CD8-positive, alpha-beta memory T cell (primary cell): ENCODE measurements at regions not wholly inside any gene's neighbourhood (a gene's known extent, or its start where the extent isn't known, plus 50 kb on each side); places are given as distances from the start of the nearest gene placed in this dataset.

ENCODE experiments used
- CTCF ChIA-PET: fragments of 350-600 bp; sonication (Branson Sonifier 250); formaldehyde crosslinking; loops from one replicate; lab custom pipeline; 2021; ENCODE audit warnings: antibody characterized with exemption; lab: Charles Lee
- POLR2A ChIA-PET: fragments of 350-600 bp; sonication (Branson Sonifier 250); formaldehyde crosslinking; loops from one replicate; lab custom pipeline; 2021; ENCODE audit warnings: antibody characterized with exemption; lab: Charles Lee
- DNase-seq, 5 donors: peaks; one replicate each; pipeline versions ENCODE4 v3.0.0 to v3.0.0-alpha.2; 2020 to 2022; ENCODE audit warnings: mixed read lengths in 1 of 5
- H3K27ac ChIP-seq: one replicate; pipeline ENCODE4 v1.7.0; 2013; ENCODE audit warnings: low read depth, mild to moderate bottlenecking, low read length, moderate library complexity
- H3K27me3 ChIP-seq: 2 replicates; pipeline ENCODE4 v1.7.0; 2013; ENCODE audit warnings: low read length, mild to moderate bottlenecking; ENCODE audit not compliant: insufficient read depth, poor library complexity, severe bottlenecking
- H3K36me3 ChIP-seq: 2 replicates; pipeline ENCODE4 v1.7.0; 2013; ENCODE audit warnings: mild to moderate bottlenecking, low read length, moderate library complexity; ENCODE audit not compliant: insufficient read depth
- H3K4me1 ChIP-seq: 2 replicates; pipeline ENCODE4 v1.7.0; 2013; ENCODE audit warnings: mild to moderate bottlenecking, low read length, moderate library complexity; ENCODE audit not compliant: insufficient read depth
- H3K4me3 ChIP-seq: 2 replicates; pipeline ENCODE4 v1.7.0; 2013; ENCODE audit warnings: mild to moderate bottlenecking, low read length
- H3K9me3 ChIP-seq: 2 replicates; pipeline ENCODE4 v1.7.0; 2013; ENCODE audit warnings: mild to moderate bottlenecking, low read length
- H3K27ac Mint-ChIP-seq, 8 donors: one replicate each; pipeline ENCODE4 v1.8.0; 2020 to 2021; ENCODE audit warnings: mixed read lengths in 8 of 8, mild to moderate bottlenecking in 6 of 8, inconsistent platforms in 3 of 8, moderate library complexity in 3 of 8
- H3K27me3 Mint-ChIP-seq, 2 donors: one replicate each; pipeline ENCODE4 v1.8.0; 2020 to 2021; ENCODE audit warnings: mixed read lengths in 2 of 2, mild to moderate bottlenecking in 1 of 2, moderate library complexity in 1 of 2
- H3K36me3 Mint-ChIP-seq, 3 donors: one replicate each; pipeline ENCODE4 v1.8.0; 2020 to 2021; ENCODE audit warnings: mixed read lengths in 3 of 3, inconsistent platforms in 1 of 3, mild to moderate bottlenecking in 1 of 3
- H3K4me1 Mint-ChIP-seq, 3 donors: one replicate each; pipeline ENCODE4 v1.8.0; 2020 to 2021; ENCODE audit warnings: mixed read lengths in 3 of 3, inconsistent platforms in 1 of 3, mild to moderate bottlenecking in 1 of 3
- H3K4me3 Mint-ChIP-seq, 7 donors: one replicate each; pipeline ENCODE4 v1.8.0; 2020 to 2021; ENCODE audit warnings: mixed read lengths in 7 of 7, mild to moderate bottlenecking in 6 of 7, moderate library complexity in 4 of 7, inconsistent platforms in 2 of 7
- H3K9me3 Mint-ChIP-seq, 5 donors: one replicate each; pipeline ENCODE4 v1.8.0; 2020 to 2022; ENCODE audit warnings: mixed read lengths in 5 of 5, mild to moderate bottlenecking in 3 of 5, moderate library complexity in 2 of 5, inconsistent platforms in 1 of 5

GRCh38 chr5:153439130-153439529 is 51.3 kb upstream of the GRIA1 start:
- POLR2A ChIA-PET = no interaction called here
- no peaks in the 10 kb centered on the region for H3K9me3 ChIP-seq
- no peaks in the 10 kb centered on the region for H3K27me3 ChIP-seq
- H3K27ac ChIP-seq = no peak overlapping the region
- DNase-seq = no peak
- CTCF ChIA-PET = interaction anchor here (0.9 kb wide), 1 partner anchor 10 kb away, joined by 3 read pairs; no protein-coding TSS in a partner anchor
- Mint-ChIP-seq H3K4me1 (no peaks in the 10 kb centered on the region), H3K9me3 (peaks cover 0 to 2% (median 0%) of the 10 kb centered on the region in 5 donors), H3K27ac (no peak overlapping the region), H3K4me3 (no peak overlapping the region), H3K36me3 (no peaks in the 10 kb centered on the region), H3K27me3 (peaks cover 0 to 2% of the 10 kb centered on the region in 2 donors)
- no peak overlapping the region for H3K4me3 ChIP-seq
- H3K4me1 ChIP-seq = no peaks in the 10 kb centered on the region
- no peaks in the 10 kb centered on the region for H3K36me3 ChIP-seq
